ENCODE measurements at regions not wholly inside any gene's neighbourhood (a gene's known extent, or its start where the extent isn't known, plus 50 kb on each side); places are given as distances from the start of the nearest gene placed in this dataset.

DNA sequence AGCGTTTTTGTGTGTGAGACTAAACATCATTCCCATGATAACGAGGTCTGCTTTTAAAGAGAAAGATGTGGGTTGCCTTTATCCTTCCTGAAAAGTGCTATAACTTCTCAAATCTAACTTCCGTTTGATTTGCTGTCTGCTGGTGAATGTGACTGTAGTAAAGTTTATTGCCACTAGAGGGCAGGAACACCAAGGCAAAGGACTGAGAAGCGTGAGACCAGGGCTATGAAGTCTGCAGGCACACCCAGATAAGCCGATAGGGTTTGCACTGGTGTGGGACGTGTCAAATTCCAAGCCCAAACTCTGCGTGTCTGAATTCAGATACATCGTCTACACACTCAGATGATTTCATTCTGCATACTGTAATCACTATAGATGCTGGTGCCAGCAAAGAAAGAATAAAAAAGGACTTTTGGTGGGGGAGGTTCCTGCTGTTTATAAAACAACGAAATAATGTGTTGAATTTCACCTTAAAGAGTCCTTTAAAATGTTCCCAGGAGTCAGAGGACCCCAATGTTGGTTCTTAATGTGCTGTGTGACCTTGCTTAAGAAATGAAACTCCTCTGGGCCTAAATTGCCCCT is 87.2 kb downstream of the PTTG1 start:
- TF ChIP-seq, protein P1, sequence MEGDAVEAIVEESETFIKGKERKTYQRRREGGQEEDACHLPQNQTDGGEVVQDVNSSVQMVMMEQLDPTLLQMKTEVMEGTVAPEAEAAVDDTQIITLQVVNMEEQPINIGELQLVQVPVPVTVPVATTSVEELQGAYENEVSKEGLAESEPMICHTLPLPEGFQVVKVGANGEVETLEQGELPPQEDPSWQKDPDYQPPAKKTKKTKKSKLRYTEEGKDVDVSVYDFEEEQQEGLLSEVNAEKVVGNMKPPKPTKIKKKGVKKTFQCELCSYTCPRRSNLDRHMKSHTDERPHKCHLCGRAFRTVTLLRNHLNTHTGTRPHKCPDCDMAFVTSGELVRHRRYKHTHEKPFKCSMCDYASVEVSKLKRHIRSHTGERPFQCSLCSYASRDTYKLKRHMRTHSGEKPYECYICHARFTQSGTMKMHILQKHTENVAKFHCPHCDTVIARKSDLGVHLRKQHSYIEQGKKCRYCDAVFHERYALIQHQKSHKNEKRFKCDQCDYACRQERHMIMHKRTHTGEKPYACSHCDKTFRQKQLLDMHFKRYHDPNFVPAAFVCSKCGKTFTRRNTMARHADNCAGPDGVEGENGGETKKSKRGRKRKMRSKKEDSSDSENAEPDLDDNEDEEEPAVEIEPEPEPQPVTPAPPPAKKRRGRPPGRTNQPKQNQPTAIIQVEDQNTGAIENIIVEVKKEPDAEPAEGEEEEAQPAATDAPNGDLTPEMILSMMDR (optimal IDR thresholded peaks at IDR 0.05 in 1 of 3, IDR thresholded peaks at IDR 0.05 in 1 of 3, conservative IDR thresholded peaks at IDR 0.05 in 1 of 3; ENCODE audit: extremely low read depth in 1 of 3, insufficient read depth in 2 of 3, low read length in 3 of 3), result peak; percentile 59 to 88 (median 81)
- no peak for TF ChIP-seq EZH2 (IDR thresholded peaks at IDR 0.05; ENCODE audit: low read length)

Measured in keratinocyte (primary cell).